OCI-LY7 (cell line): ENCODE measurements at regions not wholly inside any gene's neighbourhood (a gene's known extent, or its start where the extent isn't known, plus 50 kb on each side); places are given as distances from the start of the nearest gene placed in this dataset.
"Not testable (repeated sequence)": the region's sequence is repeated elsewhere in the genome, so short reads cannot be mapped to it uniquely, and the experiment has no call there.

Source experiments
- BruUV-seq: library from RNA; stranded (reverse); fragments of 400-500 nt; replicated peaks from 2 replicates; lab custom pipeline; 2021; lab: Mats Ljungman, UMichigan
- CTCF ChIA-PET: fragments of 300-600 bp; sonication (Branson Sonifier 250); formaldehyde crosslinking; loops from one replicate; lab custom pipeline; 2022; ENCODE audit warnings: antibody characterized with exemption; ENCODE audit not compliant: unreplicated experiment; lab: Charles Lee
- POLR2A ChIA-PET: fragments of 300-600 bp; sonication (Branson Sonifier 250); formaldehyde crosslinking; loops from one replicate; lab custom pipeline; 2022; ENCODE audit warnings: antibody characterized with exemption; lab: Charles Lee
- DNase-seq: peaks from one replicate; pipeline ENCODE4 v3.0.0-alpha.2; 2015; ENCODE audit warnings: low spot score
- H2AFZ ChIP-seq: fragments of 200-600 bp; sonication (generic), shearing (Covaris generic); 2 replicates; pipeline ENCODE4 v1.6.1; 2014; ENCODE audit warnings: mild to moderate bottlenecking, antibody characterized with exemption, low read length, moderate library complexity
- H3K27ac ChIP-seq: fragments of 200-600 bp; sonication (generic); 2 replicates; pipeline ENCODE4 v1.5.1; 2014; ENCODE audit warnings: mixed run types, low read depth, mild to moderate bottlenecking, moderate library complexity, low read length, inconsistent platforms; ENCODE audit not compliant: poor library complexity, severe bottlenecking
- H3K36me3 ChIP-seq: fragments of 200-600 bp; sonication (generic); 2 replicates; pipeline ENCODE4 v1.6.1; 2014; ENCODE audit warnings: mild to moderate bottlenecking, antibody characterized with exemption, low read length, moderate library complexity, mixed read lengths; ENCODE audit not compliant: insufficient read depth
- H3K4me1 ChIP-seq: fragments of 200-600 bp; sonication (generic); 2 replicates; pipeline ENCODE4 v1.5.1; 2014; ENCODE audit warnings: mild to moderate bottlenecking, low read length; ENCODE audit not compliant: insufficient read depth, poor library complexity, severe bottlenecking
- H3K4me2 ChIP-seq: fragments of 200-600 bp; sonication (generic); 2 replicates; pipeline ENCODE4 v1.6.1; 2014; ENCODE audit warnings: mild to moderate bottlenecking, low read length
- H3K4me3 ChIP-seq: fragments of 200-600 bp; sonication (generic); 2 replicates; pipeline ENCODE4 v1.5.1; 2014; ENCODE audit warnings: mild to moderate bottlenecking, low read depth, low read length; ENCODE audit not compliant: poor library complexity, severe bottlenecking
- H3K79me2 ChIP-seq: fragments of 200-600 bp; sonication (generic); 2 replicates; pipeline ENCODE4 v1.6.1; 2016; ENCODE audit warnings: low read depth, mild to moderate bottlenecking, low read length, moderate library complexity, mixed read lengths; ENCODE audit not compliant: insufficient read depth
- H3K9me2 ChIP-seq: fragments of 200-600 bp; sonication (generic); 2 replicates; pipeline ENCODE4 v1.6.1; 2016; ENCODE audit warnings: mild to moderate bottlenecking, low read length, mixed read lengths; ENCODE audit not compliant: insufficient read depth
- H3K9me3 ChIP-seq: fragments of 200-600 bp; sonication (generic); 2 replicates; pipeline ENCODE4 v1.6.1; 2014; ENCODE audit warnings: mild to moderate bottlenecking, mixed run types, low read length, mixed read lengths
- H4K20me1 ChIP-seq: fragments of 200-600 bp; sonication (generic); 2 replicates; pipeline ENCODE4 v1.6.1; 2014; ENCODE audit warnings: mild to moderate bottlenecking, antibody characterized with exemption, low read length, moderate library complexity, mixed read lengths; ENCODE audit not compliant: insufficient read depth
- EZH2phosphoT487 ChIP-seq: fragments of 200-600 bp; sonication (generic); IDR thresholded peaks from 2 replicates; pipeline ENCODE4 v1.6.1; 2018; ENCODE audit warnings: low read depth, borderline replicate concordance, mild to moderate bottlenecking, mixed run types, antibody characterized with exemption, low read length, moderate library complexity, mixed read lengths
- intact Hi-C: fragments of 100-400 bp; cut with micrococcal nuclease; formaldehyde crosslinking; loops from one replicate; pipeline ENCODE4 v1.10.0; 2022; ENCODE audit not compliant: unreplicated experiment
- TF ChIP-seq, protein P1 (sequence below): fragments of 200-600 bp; sonication (generic); conservative IDR thresholded peaks from 2 replicates; pipeline ENCODE4 v1.5.1; 2014; ENCODE audit warnings: mild to moderate bottlenecking, antibody characterized with exemption, low read length, moderate library complexity, mixed read lengths

DNA sequence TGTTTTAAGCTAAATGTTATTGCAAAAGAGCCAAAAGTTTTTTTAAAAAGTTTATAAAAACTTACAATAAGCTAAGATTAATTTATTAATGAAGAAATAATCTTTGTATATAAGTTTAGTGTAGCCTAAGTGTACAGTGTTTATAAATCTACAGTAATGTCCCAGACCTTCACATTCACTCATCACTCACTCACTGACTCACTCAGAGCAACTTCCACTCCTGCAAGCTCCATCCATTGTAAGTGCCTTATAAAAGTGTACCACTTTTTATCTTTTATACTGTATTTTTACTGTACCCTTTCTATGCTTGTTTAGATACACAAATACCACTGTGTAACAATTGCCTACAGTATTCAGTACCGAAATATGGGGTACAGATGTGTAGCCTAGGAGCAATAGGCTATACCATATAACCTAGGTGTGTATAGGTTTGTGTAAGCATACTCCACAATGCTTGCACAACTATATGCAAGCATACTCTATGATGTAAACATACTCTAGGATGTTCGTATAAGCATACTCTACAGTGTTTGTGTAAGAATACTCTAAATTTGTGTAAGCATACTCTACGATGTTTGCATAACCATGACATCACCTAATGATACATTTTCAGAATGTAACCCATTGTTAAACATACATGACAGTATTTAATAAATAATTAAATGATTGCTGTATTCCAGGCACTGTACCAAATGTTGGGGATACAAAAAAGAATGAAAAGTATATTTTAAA lies 953.0 kb downstream of the KCNA4 start:
- H3K4me2 ChIP-seq, result no peak overlapping the region
- H3K79me2 ChIP-seq, result no peaks in the 10 kb centered on the region
- H3K4me1 ChIP-seq, result no peaks in the 10 kb centered on the region
- no peak for TF ChIP-seq EZH2phosphoT487
- TF ChIP-seq, protein P1, sequence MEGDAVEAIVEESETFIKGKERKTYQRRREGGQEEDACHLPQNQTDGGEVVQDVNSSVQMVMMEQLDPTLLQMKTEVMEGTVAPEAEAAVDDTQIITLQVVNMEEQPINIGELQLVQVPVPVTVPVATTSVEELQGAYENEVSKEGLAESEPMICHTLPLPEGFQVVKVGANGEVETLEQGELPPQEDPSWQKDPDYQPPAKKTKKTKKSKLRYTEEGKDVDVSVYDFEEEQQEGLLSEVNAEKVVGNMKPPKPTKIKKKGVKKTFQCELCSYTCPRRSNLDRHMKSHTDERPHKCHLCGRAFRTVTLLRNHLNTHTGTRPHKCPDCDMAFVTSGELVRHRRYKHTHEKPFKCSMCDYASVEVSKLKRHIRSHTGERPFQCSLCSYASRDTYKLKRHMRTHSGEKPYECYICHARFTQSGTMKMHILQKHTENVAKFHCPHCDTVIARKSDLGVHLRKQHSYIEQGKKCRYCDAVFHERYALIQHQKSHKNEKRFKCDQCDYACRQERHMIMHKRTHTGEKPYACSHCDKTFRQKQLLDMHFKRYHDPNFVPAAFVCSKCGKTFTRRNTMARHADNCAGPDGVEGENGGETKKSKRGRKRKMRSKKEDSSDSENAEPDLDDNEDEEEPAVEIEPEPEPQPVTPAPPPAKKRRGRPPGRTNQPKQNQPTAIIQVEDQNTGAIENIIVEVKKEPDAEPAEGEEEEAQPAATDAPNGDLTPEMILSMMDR, result no peak
- ChIA-PET CTCF (no interaction called here), POLR2A (no interaction called here)
- H3K36me3 ChIP-seq, result no peaks in the 10 kb centered on the region
- H4K20me1 ChIP-seq, result no peaks in the 10 kb centered on the region
- no peak overlapping the region for H3K27ac ChIP-seq
- no TSS peak for BruUV-seq
- DNase-seq, result no peak
- no peak overlapping the region for H2AFZ ChIP-seq
- no peaks in the 10 kb centered on the region for H3K9me3 ChIP-seq
- no peak overlapping the region for H3K4me3 ChIP-seq
- H3K9me2 ChIP-seq, result no peaks in the 10 kb centered on the region
- intact Hi-C loops, result no loop called here

DNA sequence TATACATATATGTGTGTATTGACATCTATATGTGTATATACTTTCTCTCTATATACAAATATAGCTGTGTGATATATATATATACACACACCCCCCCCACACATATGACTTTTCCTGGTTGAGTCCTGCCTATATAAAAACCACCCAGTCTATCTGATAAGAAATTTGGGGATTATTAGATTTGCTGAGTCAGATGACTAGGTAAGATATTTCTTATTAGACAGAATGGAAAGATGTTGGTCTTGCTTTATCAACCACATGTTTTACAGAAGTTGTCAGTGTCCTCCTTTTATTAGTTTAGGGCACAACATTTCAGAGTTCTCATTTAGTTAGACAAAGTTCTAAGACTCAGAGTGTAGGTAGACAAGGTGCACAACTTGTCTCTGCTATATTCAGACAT lies 953.3 kb downstream of the METTL15 start:
- ChIA-PET CTCF (no interaction called here), POLR2A (no interaction called here)
- Histone ChIP-seq H2AFZ (no peak overlapping the region), H3K9me2 (no peaks in the 10 kb centered on the region), H3K9me3 (no peaks in the 10 kb centered on the region), H3K4me3 (no peak overlapping the region), H3K27ac (no peak overlapping the region), H3K4me2 (no peak overlapping the region), H3K79me2 (no peaks in the 10 kb centered on the region), H3K4me1 (no peaks in the 10 kb centered on the region), H3K36me3 (no peaks in the 10 kb centered on the region), H4K20me1 (no peaks in the 10 kb centered on the region)
- no peak for DNase-seq
- intact Hi-C loops, result no loop called here
- TF ChIP-seq, protein P1, result no peak
- no peak for TF ChIP-seq EZH2phosphoT487
- BruUV-seq, result no TSS peak

DNA sequence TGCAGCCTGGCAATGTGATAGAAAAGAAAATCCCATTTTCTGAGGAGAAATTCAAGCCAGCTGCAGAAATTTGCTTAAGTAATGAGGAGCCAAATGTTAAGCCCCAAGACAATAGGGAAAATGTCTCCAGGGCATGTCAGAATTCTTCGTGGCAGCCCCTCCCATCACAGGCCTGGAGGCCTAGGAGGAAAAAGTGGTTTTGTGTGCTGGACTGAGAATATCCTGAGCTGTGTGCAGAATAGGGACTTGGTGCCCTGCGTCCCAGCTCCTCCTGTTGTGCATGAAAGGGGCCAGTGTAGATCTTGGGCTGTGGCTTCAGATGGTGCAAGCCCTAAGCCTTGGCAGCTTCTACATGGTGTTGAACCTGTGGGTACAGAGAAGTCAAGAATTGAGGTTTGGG lies 948.3 kb downstream of the METTL15 start:
- POLR2A ChIA-PET, result interaction anchor here (0.6 kb wide), 2 partner anchors 174 to 1263 kb away, joined by 3 read pairs; no protein-coding TSS in a partner anchor
- H3K4me1 ChIP-seq, H3K27ac ChIP-seq, H3K4me3 ChIP-seq, H3K9me3 ChIP-seq, H3K4me2 ChIP-seq, intact Hi-C loops, H3K79me2 ChIP-seq, H3K36me3 ChIP-seq, H4K20me1 ChIP-seq, CTCF ChIA-PET, H3K9me2 ChIP-seq, H2AFZ ChIP-seq, BruUV-seq, DNase-seq: not testable (repeated sequence)
